ENCODE measurements at regions not wholly inside any gene's neighbourhood (a gene's known extent, or its start where the extent isn't known, plus 50 kb on each side); places are given as distances from the start of the nearest gene placed in this dataset.

GRCh38 chr1:168640836-168641235 is 64.4 kb downstream of the XCL1 start:
- ATAC-seq (no peak), DNase-seq (ENCODE audit: low read depth, low spot score) (no peak)
- intact Hi-C loops (cut with micrococcal nuclease; ENCODE audit: unreplicated experiment) = no loop called here
- BruUV-seq (replicated peaks) = no TSS peak
- Histone ChIP-seq H3K4me3 (ENCODE audit: low read depth in 2 of 2, low read length in 2 of 2) (no peak overlapping the region), H3K27me3 (ENCODE audit: control insufficient read depth, insufficient read depth, low read length) (peaks cover 2% of the 10 kb centered on the region; the same call in 1 of the 2 replicates), H3K36me3 (ENCODE audit: control insufficient read depth, insufficient read depth, low read length) (no peaks in the 10 kb centered on the region), H3K9me3 (ENCODE audit: control insufficient read depth, insufficient read depth, low read depth, low read length) (no peaks in the 10 kb centered on the region), H3K27ac (ENCODE audit: low read length) (no peak overlapping the region), H3K4me1 (ENCODE audit: control insufficient read depth, insufficient read depth, low read length) (no peaks in the 10 kb centered on the region)
- ChIA-PET POLR2A (no interaction called here), CTCF (no interaction called here)
- in situ Hi-C loops (cut with HindIII; ENCODE audit: low pct_unique_long_range_greater_than_20kb, low sequenced_read_pairs) = no loop called here
- TF ChIP-seq REST (IDR thresholded peaks at IDR 0.05; ENCODE audit: insufficient read depth in 1 of 2, low read depth in 2 of 2, low read length in 1 of 2) = no peak
- TF ChIP-seq CTCF (IDR thresholded peaks at IDR 0.05) = no peak
- no peak for TF ChIP-seq SIN3A (IDR thresholded peaks at IDR 0.05; ENCODE audit: borderline replicate concordance, insufficient read depth, low read depth, low read length)
- no peak for TF ChIP-seq POLR2AphosphoS5 (IDR thresholded peaks at IDR 0.05; ENCODE audit: low read depth, low read length)
- no peak for TF ChIP-seq TCF7L2 (IDR thresholded peaks at IDR 0.05; ENCODE audit: low read depth, low read length)

- TF ChIP-seq REST (IDR thresholded peaks at IDR 0.05; ENCODE audit: insufficient read depth in 1 of 2, low read depth in 2 of 2, low read length in 1 of 2) = no peak
- TF ChIP-seq CTCF (IDR thresholded peaks at IDR 0.05) = no peak
- TF ChIP-seq TCF7L2 (IDR thresholded peaks at IDR 0.05; ENCODE audit: low read depth, low read length) = no peak
- no peak for TF ChIP-seq POLR2AphosphoS5 (IDR thresholded peaks at IDR 0.05; ENCODE audit: low read depth, low read length)
- no peak for TF ChIP-seq SIN3A (IDR thresholded peaks at IDR 0.05; ENCODE audit: borderline replicate concordance, insufficient read depth, low read depth, low read length)
- no peaks in the 10 kb centered on the region for H3K9me3 ChIP-seq (ENCODE audit: control insufficient read depth, insufficient read depth, low read depth, low read length)
- DNase-seq (ENCODE audit: low read depth, low spot score) (no peak), ATAC-seq (no peak)
- in situ Hi-C loops (cut with HindIII; ENCODE audit: low pct_unique_long_range_greater_than_20kb, low sequenced_read_pairs) = no loop called here
- H3K4me3 ChIP-seq (ENCODE audit: low read depth in 2 of 2, low read length in 2 of 2) = no peak overlapping the region
- CTCF ChIA-PET = interaction anchor here (0.6 kb wide), 1 partner anchor 426 kb away, joined by 3 read pairs; no protein-coding TSS in a partner anchor
- no TSS peak for BruUV-seq (replicated peaks)
- H3K4me1 ChIP-seq (ENCODE audit: control insufficient read depth, insufficient read depth, low read length) = no peaks in the 10 kb centered on the region
- H3K36me3 ChIP-seq (ENCODE audit: control insufficient read depth, insufficient read depth, low read length) = no peaks in the 10 kb centered on the region
- intact Hi-C loops (cut with micrococcal nuclease; ENCODE audit: unreplicated experiment) = no loop called here
- POLR2A ChIA-PET = no interaction called here
- no peak overlapping the region for H3K27ac ChIP-seq (ENCODE audit: low read length)
- H3K27me3 ChIP-seq (ENCODE audit: control insufficient read depth, insufficient read depth, low read length) = peaks cover 2% of the 10 kb centered on the region; the same call in 1 of the 2 replicates
Measured at GRCh38 chr1:168643152-168643551, 66.7 kb downstream of the XCL1 start.

Data from Panc1 (cell line).